ENCODE measurements at regions not wholly inside any gene's neighbourhood (a gene's known extent, or its start where the extent isn't known, plus 50 kb on each side); places are given as distances from the start of the nearest gene placed in this dataset.

DNA sequence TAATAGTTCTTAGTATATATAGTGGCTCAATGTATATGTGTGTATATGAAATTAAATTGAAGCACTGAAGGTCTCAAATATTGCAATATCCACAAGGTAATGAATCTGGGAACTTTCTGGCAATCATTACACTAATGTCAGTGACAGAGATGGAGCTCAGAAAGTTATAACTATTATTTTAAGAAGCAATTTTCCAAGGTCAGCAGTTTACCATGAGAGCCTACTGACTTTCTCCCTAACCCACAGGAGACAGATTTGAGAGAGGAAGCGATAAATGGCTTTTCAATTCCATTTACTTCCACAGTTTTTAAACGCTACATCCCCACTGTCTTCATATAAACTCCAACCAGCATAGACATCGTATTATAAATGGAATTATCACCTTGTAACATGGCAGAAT lies 92.9 kb downstream of the PCTP start:
- 89% methylated on average over 3 of the region's 3 CpGs; no CpG with 5 or more reads in 1 of the 2 experiments for WGBS, 2 experiments (ENCODE audit: extremely low coverage in 1 of 2, insufficient coverage in 1 of 2, insufficient read length in 1 of 2, insufficient replicate concordance in 2 of 2, low coverage in 1 of 2, low lambda C conversion rate in 2 of 2, missing lambda C conversion rate in 1 of 2)
- no peak for TF ChIP-seq SIN3A (conservative IDR thresholded peaks at IDR 0.05 in 1 of 2, IDR thresholded peaks at IDR 0.05 in 1 of 2; ENCODE audit: low read depth in 1 of 2, low read length in 2 of 2)
- TF ChIP-seq CEBPB (IDR thresholded peaks at IDR 0.05; ENCODE audit: low read depth, low read length) = no peak
- no peak for TF ChIP-seq RFX5 (IDR thresholded peaks at IDR 0.05; ENCODE audit: borderline replicate concordance, low read depth, low read length)
- no peak for TF ChIP-seq USF2 (IDR thresholded peaks at IDR 0.05; ENCODE audit: low read length)
- no peak for TF ChIP-seq CREB1 (IDR thresholded peaks at IDR 0.05)
- TF ChIP-seq YY1 (IDR thresholded peaks at IDR 0.05; ENCODE audit: low read depth, low read length) = no peak
- no peak for TF ChIP-seq SAP30 (IDR thresholded peaks at IDR 0.05; ENCODE audit: insufficient read depth, insufficient replicate concordance, low read length)
- Histone ChIP-seq H2BK15ac (ENCODE audit: low read length) (no peak overlapping the region), H3K79me2 (ENCODE audit: control insufficient read depth in 1 of 2, insufficient read depth in 2 of 2, low read length in 2 of 2) (no peaks in the 10 kb centered on the region), H4K20me1 (replicated peaks in 1 of 2; ENCODE audit: control insufficient read depth in 1 of 2, insufficient read depth in 2 of 2, low read length in 2 of 2) (no peaks in the 10 kb centered on the region), H3K14ac (ENCODE audit: insufficient read length) (no peak overlapping the region), H4K91ac (replicated peaks; ENCODE audit: insufficient read length, low read length) (no peak overlapping the region), H2BK5ac (ENCODE audit: low read depth, low read length) (no peak overlapping the region), H2BK12ac (ENCODE audit: low read depth, low read length) (no peak overlapping the region), H3K56ac (replicated peaks; ENCODE audit: insufficient read length, low read depth, low read length) (no peak overlapping the region), H3K9me3 (ENCODE audit: insufficient read depth in 2 of 2, low read depth in 1 of 2, low read length in 1 of 2) (no peaks in the 10 kb centered on the region), H2AK5ac (ENCODE audit: low read depth, low read length) (no peak overlapping the region), H3K18ac (ENCODE audit: extremely low read depth, low read length) (no peak overlapping the region), H3K9ac (replicated peaks in 1 of 4; ENCODE audit: extremely low read depth in 1 of 4, low read depth in 3 of 4, low read length in 3 of 4) (no peak overlapping the region), H2BK120ac (replicated peaks; ENCODE audit: low read depth, low read length) (no peak overlapping the region), H3K27ac (ENCODE audit: low read depth, low read length) (no peak overlapping the region), H3K36me3 (ENCODE audit: control insufficient read depth in 2 of 4, insufficient read depth in 4 of 4, low read length in 3 of 4) (no peaks in the 10 kb centered on the region), H3K79me1 (ENCODE audit: low read depth, low read length) (no peaks in the 10 kb centered on the region), H3K4me3 (ENCODE audit: extremely low read depth in 1 of 4, insufficient read depth in 2 of 4, low read depth in 3 of 4, low read length in 4 of 4) (no peak overlapping the region), H4K5ac (ENCODE audit: insufficient read length, low read depth, low read length) (no peak overlapping the region), H3K27me3 (replicated peaks in 1 of 4; ENCODE audit: control insufficient read depth in 3 of 4, extremely low read depth in 1 of 4, insufficient read depth in 3 of 4, low read length in 3 of 4) (no peaks in the 10 kb centered on the region), H3K4me1 (replicated peaks in 1 of 4; ENCODE audit: control insufficient read depth in 3 of 4, insufficient read depth in 4 of 4, low read length in 3 of 4) (no peaks in the 10 kb centered on the region), H3K23me2 (ENCODE audit: low read depth, low read length) (peaks cover 2% of the 10 kb centered on the region; the same call in 1 of the 2 replicates), H3K4me2 (ENCODE audit: insufficient read depth in 1 of 2, low read depth in 2 of 2, low read length in 2 of 2) (no peak overlapping the region), H2BK20ac (ENCODE audit: low read length) (no peak overlapping the region), H4K8ac (ENCODE audit: extremely low read depth, insufficient read depth, low read length) (no peak overlapping the region), H3K23ac (ENCODE audit: insufficient read length) (no peak overlapping the region), H2AFZ (ENCODE audit: low read length) (no peak overlapping the region), H3K4ac (replicated peaks; ENCODE audit: insufficient read length, low read depth, low read length) (no peak overlapping the region)
- FAIRE-seq (no peak), DNase-seq (ENCODE audit: low read depth in 1 of 2, low spot score in 2 of 2) (no peak)
- CTCF ChIA-PET (ENCODE audit: partially characterized antibody) = interaction anchor here (0.7 to 1.6 kb wide), 5 partner anchors 35 to 283 kb away, joined by 3 to 5 read pairs (median 3); no protein-coding TSS in a partner anchor
- POLR2A ChIA-PET (ENCODE audit: partially characterized antibody) = no interaction called here
